ENCODE measurements at regions not wholly inside any gene's neighbourhood (a gene's known extent, or its start where the extent isn't known, plus 50 kb on each side); places are given as distances from the start of the nearest gene placed in this dataset.

DNA sequence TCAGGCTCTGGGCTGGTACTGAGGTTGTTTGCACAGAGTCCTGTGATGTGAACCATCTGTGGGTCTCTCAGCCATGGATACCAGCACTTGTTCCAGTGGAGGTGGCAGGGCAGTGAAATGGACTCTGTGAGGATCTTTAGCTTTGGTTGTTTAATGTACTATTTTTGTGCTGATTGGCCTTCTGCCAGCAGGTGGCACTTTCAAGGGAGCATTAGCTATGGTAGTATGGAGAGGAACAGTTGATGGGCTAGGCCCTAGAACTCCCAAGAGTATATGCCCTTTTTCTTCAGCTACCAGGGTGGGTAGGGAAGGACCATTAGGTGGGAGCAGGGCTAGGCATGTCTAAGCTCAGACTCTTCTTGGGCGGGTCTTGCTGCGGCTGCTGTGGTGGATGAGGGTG lies 257.0 kb upstream of the GYPC start:
- no peaks in the 10 kb centered on the region for H3K9me1 ChIP-seq (ENCODE audit: insufficient read depth, low read length)
- no peak overlapping the region for H3K4me3 ChIP-seq (ENCODE audit: insufficient read depth, low read depth, low read length)
- no TSS peak for BruUV-seq (replicated peaks)
- H4K20me1 ChIP-seq (ENCODE audit: insufficient read depth, low read length): no peaks in the 10 kb centered on the region
- DNase-seq (no peak), ATAC-seq (ENCODE audit: low read depth) (no peak)
- no peak overlapping the region for H3K4ac ChIP-seq (ENCODE audit: low read depth, low read length)
- no peak overlapping the region for H2AK9ac ChIP-seq (replicated peaks; ENCODE audit: low read depth, low read length, poor library complexity)
- H3K4me1 ChIP-seq (ENCODE audit: control insufficient read depth, insufficient read depth, low read length): no peaks in the 10 kb centered on the region
- intact Hi-C loops (cut with micrococcal nuclease): no loop called here
- H4K8ac ChIP-seq (ENCODE audit: low read depth in 2 of 2, low read length in 2 of 2): no peak overlapping the region
- H2BK5ac ChIP-seq (ENCODE audit: low read depth, low read length, poor library complexity, severe bottlenecking): no peak overlapping the region
- H3K4me2 ChIP-seq (ENCODE audit: low read depth, low read length): no peak overlapping the region
- no peak overlapping the region for H3K56ac ChIP-seq (ENCODE audit: extremely low read depth, insufficient read depth, low read length)
- in situ Hi-C loops (cut with MboI; ENCODE audit: low sequenced_read_pairs): no loop called here
- no peak overlapping the region for H4K5ac ChIP-seq (ENCODE audit: low read depth, low read length)
- ChIA-PET POLR2A (ENCODE audit: unreplicated experiment) (no interaction called here), CTCF (no interaction called here)
- WGBS, 2 experiments (ENCODE audit: extremely low coverage in 2 of 2, insufficient read length in 1 of 2): no CpG with 5 or more reads among the region's 2 CpGs
- no peak overlapping the region for H3K14ac ChIP-seq (replicated peaks; ENCODE audit: low read depth, low read length)
- no peaks in the 10 kb centered on the region for H3K36me3 ChIP-seq (ENCODE audit: control insufficient read depth, insufficient read depth, low read length)
- H3K27ac ChIP-seq (ENCODE audit: insufficient read depth, low read length): no peak overlapping the region
- no peak overlapping the region for H2AK5ac ChIP-seq (ENCODE audit: low read depth, low read length)
- H3K79me1 ChIP-seq (ENCODE audit: low read depth in 1 of 2, low read length in 2 of 2): no peaks in the 10 kb centered on the region
- dilution Hi-C loops (cut with HindIII; ENCODE audit: low sequenced_read_pairs, unreplicated experiment): no loop called here
- TF ChIP-seq FOS (IDR thresholded peaks at IDR 0.05; ENCODE audit: low read depth, low read length): no peak
- TF ChIP-seq BHLHE40 (IDR thresholded peaks at IDR 0.05; ENCODE audit: low read depth, low read length): no peak
- no peak for TF ChIP-seq NFE2L2 (IDR thresholded peaks at IDR 0.05; ENCODE audit: low read depth, low read length)
- TF ChIP-seq MAFK (IDR thresholded peaks at IDR 0.05; ENCODE audit: low read depth, low read length): no peak
- TF ChIP-seq MAZ (IDR thresholded peaks at IDR 0.05; ENCODE audit: borderline replicate concordance, low read depth, low read length): no peak
- no peak for TF ChIP-seq MXI1 (IDR thresholded peaks at IDR 0.05; ENCODE audit: borderline replicate concordance, low read depth, low read length)
- TF ChIP-seq, protein P1, sequence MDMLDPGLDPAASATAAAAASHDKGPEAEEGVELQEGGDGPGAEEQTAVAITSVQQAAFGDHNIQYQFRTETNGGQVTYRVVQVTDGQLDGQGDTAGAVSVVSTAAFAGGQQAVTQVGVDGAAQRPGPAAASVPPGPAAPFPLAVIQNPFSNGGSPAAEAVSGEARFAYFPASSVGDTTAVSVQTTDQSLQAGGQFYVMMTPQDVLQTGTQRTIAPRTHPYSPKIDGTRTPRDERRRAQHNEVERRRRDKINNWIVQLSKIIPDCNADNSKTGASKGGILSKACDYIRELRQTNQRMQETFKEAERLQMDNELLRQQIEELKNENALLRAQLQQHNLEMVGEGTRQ (IDR thresholded peaks at IDR 0.05; ENCODE audit: low read depth, low read length): no peak
- TF ChIP-seq POLR2A (IDR thresholded peaks at IDR 0.05; ENCODE audit: low read depth, low read length): no peak
- no peak for TF ChIP-seq SMC3 (IDR thresholded peaks at IDR 0.05; ENCODE audit: low read depth, low read length)
- no peak for TF ChIP-seq RFX5 (IDR thresholded peaks at IDR 0.05; ENCODE audit: low read depth, low read length)
- TF ChIP-seq RAD21 (IDR thresholded peaks at IDR 0.05; ENCODE audit: low read length): no peak
- no peak overlapping the region for H3K18ac ChIP-seq (ENCODE audit: low read depth, low read length)
- H2AFZ ChIP-seq (replicated peaks; ENCODE audit: low read length, poor library complexity): no peak overlapping the region
- no peak overlapping the region for H3K23ac ChIP-seq (ENCODE audit: low read depth, low read length)
- no peak overlapping the region for H2BK20ac ChIP-seq (ENCODE audit: low read depth, low read length)
- no peaks in the 10 kb centered on the region for H3K27me3 ChIP-seq (ENCODE audit: control insufficient read depth, insufficient read depth, low read length)
- H4K91ac ChIP-seq (ENCODE audit: insufficient read depth, low read depth, low read length): no peak overlapping the region
- H2BK120ac ChIP-seq (ENCODE audit: low read depth, low read length): no peak overlapping the region
- peaks cover 10% of the 10 kb centered on the region; the same call in 1 of the 2 replicates for H3K9me3 ChIP-seq (ENCODE audit: control insufficient read depth, insufficient read depth, low read length)
- no peak overlapping the region for H2BK15ac ChIP-seq (ENCODE audit: low read depth, low read length)
- H3K9ac ChIP-seq (ENCODE audit: low read depth, low read length): no peak overlapping the region

All from IMR-90 (cell line).